K562 (cell line): ENCODE measurements at regions not wholly inside any gene's neighbourhood (a gene's known extent, or its start where the extent isn't known, plus 50 kb on each side); places are given as distances from the start of the nearest gene placed in this dataset.

ENCODE experiments used
- ATAC-seq: fragments of 200-7000 bp; cut with Tn5 transposase; 3 replicates; pipeline ENCODE4 v1.9.1; 2020; ENCODE audit warnings: moderate library complexity
- BruUV-seq: library from RNA; stranded (reverse); fragments of 400-500 nt; replicated peaks from 2 replicates; lab custom pipeline; 2021; lab: Mats Ljungman, UMichigan
- CTCF ChIA-PET: fragments of 300-600 bp; formaldehyde crosslinking; extraction: SDS; loops from one replicate; lab custom pipeline; 2021; ENCODE audit warnings: low intra/inter-chr PET ratio; lab: Yijun Ruan, JAX
- POLR2A ChIA-PET: fragments of 300-600, 350-650 bp; sonication (Branson Sonifier 250); formaldehyde crosslinking; extraction: SDS; loops from one replicate; lab custom pipeline; 2021; ENCODE audit warnings: antibody characterized with exemption, inconsistent platforms; lab: Yijun Ruan, JAX
- DNase-seq, 4 experiments: peaks; one replicate each; pipeline versions ENCODE4 v3.0.0 to v3.0.0-alpha.2; 2011 to 2018; ENCODE audit warnings: low spot score in 3 of 4, mixed read lengths in 3 of 4; ENCODE audit errors: extremely low read depth in 1 of 4
- FAIRE-seq: peaks from 2 replicates; lab custom pipeline; 2011; peaks lifted over from hg19 to GRCh38; lab: Jason Lieb, UNC
- H2AFZ ChIP-seq: 2 replicates; pipeline ENCODE4 v1.6.0; 2011; ENCODE audit warnings: low read depth, low read length, control low read depth, inconsistent platforms
- H3K27ac ChIP-seq: fragments of 200-600 bp; 3 replicates; pipeline ENCODE4 v1.8.0; 2011; ENCODE audit warnings: low read depth, mild to moderate bottlenecking, control low read depth, inconsistent platforms, low read length, moderate library complexity, mixed read lengths; ENCODE audit errors: extremely low read depth
- H3K27me3 ChIP-seq, 2 experiments: fragments of 300-600 bp in 1 of 2; 2 replicates in 1 of 2; 3 replicates in 1 of 2; pipeline versions ENCODE4 v1.6.0 to v1.8.0; 2011; ENCODE audit warnings: inconsistent platforms in 2 of 2, low read length in 2 of 2, mild to moderate bottlenecking in 1 of 2, mixed read lengths in 1 of 2, moderate library complexity in 1 of 2; ENCODE audit not compliant: control insufficient read depth in 2 of 2, insufficient read depth in 2 of 2
- H3K36me3 ChIP-seq: fragments of 300-600 bp; 3 replicates; pipeline ENCODE4 v1.8.0; 2011; ENCODE audit warnings: mild to moderate bottlenecking, low read length, inconsistent platforms; ENCODE audit not compliant: control insufficient read depth, insufficient read depth
- H3K4me1 ChIP-seq, 2 experiments: fragments of 200-600 bp in 1 of 2; replicated peaks in 1 of 2; 2 replicates in 1 of 2; 3 replicates in 1 of 2; pipeline versions ENCODE4 v1.5.1 to v1.8.0; 2011; ENCODE audit warnings: inconsistent platforms in 2 of 2, low read length in 2 of 2, mild to moderate bottlenecking in 1 of 2, mixed read lengths in 1 of 2, moderate library complexity in 1 of 2; ENCODE audit not compliant: control insufficient read depth in 2 of 2, insufficient read depth in 2 of 2
- H3K4me2 ChIP-seq: 2 replicates; pipeline ENCODE4 v1.6.1; 2011; ENCODE audit warnings: low read length, control low read depth, inconsistent platforms, mixed read lengths; ENCODE audit not compliant: insufficient read depth
- H3K4me3 ChIP-seq: fragments of 200-600 bp; sonication (generic), shearing (Covaris generic); 2 replicates; pipeline ENCODE4 v1.5.1; 2016; ENCODE audit warnings: control low read depth, inconsistent platforms
- H3K79me2 ChIP-seq: fragments of 200-600 bp; 3 replicates; pipeline ENCODE4 v1.8.0; 2011; ENCODE audit warnings: low read length, inconsistent platforms; ENCODE audit not compliant: control insufficient read depth, insufficient read depth
- H3K9ac ChIP-seq, 2 experiments: 2 replicates each; pipeline versions ENCODE4 v1.6.0 to v1.6.1; 2011; ENCODE audit warnings: low read depth in 2 of 2, low read length in 2 of 2, control low read depth in 1 of 2, inconsistent platforms in 1 of 2, mild to moderate bottlenecking in 1 of 2, mixed read lengths in 1 of 2; ENCODE audit not compliant: insufficient read depth in 1 of 2
- H3K9me1 ChIP-seq: one replicate; pipeline ENCODE4 v1.6.0; 2011; ENCODE audit warnings: inconsistent platforms, mild to moderate bottlenecking, low read length, moderate library complexity; ENCODE audit not compliant: control insufficient read depth, insufficient read depth
- H3K9me3 ChIP-seq: replicated peaks from 2 replicates; pipeline ENCODE4 v1.5.1; 2011; ENCODE audit warnings: low read depth, low read length, inconsistent platforms; ENCODE audit not compliant: control insufficient read depth, insufficient read depth
- H4K20me1 ChIP-seq: replicated peaks from 2 replicates; pipeline ENCODE4 v1.6.1; 2011; ENCODE audit warnings: low read length, inconsistent platforms, mixed read lengths; ENCODE audit not compliant: control insufficient read depth, insufficient read depth
- ASH1L ChIP-seq: fragments of 450-650 bp; IDR thresholded peaks from 2 replicates; pipeline ENCODE4 v1.6.1; 2018; ENCODE audit warnings: borderline replicate concordance, mild to moderate bottlenecking, low read depth; ENCODE audit not compliant: partially characterized antibody
- CBFA2T3 ChIP-seq: fragments of 450-650 bp; IDR thresholded peaks from 2 replicates; pipeline ENCODE4 v1.6.1; 2017
- EP400 ChIP-seq: fragments of 450-650 bp; IDR thresholded peaks from 2 replicates; pipeline ENCODE4 v1.6.1; 2017; ENCODE audit warnings: antibody characterized with exemption, mild to moderate bottlenecking, moderate library complexity
- ETS2 ChIP-seq: IDR thresholded peaks from 2 replicates; pipeline ENCODE4 v1.6.1; 2016; ENCODE audit warnings: borderline replicate concordance, missing genetic modification characterization, mild to moderate bottlenecking, moderate library complexity, missing compliant biosample characterization; ENCODE audit not compliant: poor library complexity, severe bottlenecking
- EZH2 ChIP-seq: IDR thresholded peaks from 2 replicates; pipeline ENCODE4 v1.6.1; 2012; ENCODE audit warnings: low read depth, mild to moderate bottlenecking, inconsistent platforms, low read length, borderline replicate concordance
- FOSL1 ChIP-seq: fragments of 200-800 bp; sonication (Bioruptor generic); conservative IDR thresholded peaks from 2 replicates; pipeline ENCODE4 v1.6.1; 2016; ENCODE audit warnings: missing genetic modification characterization, missing compliant biosample characterization
- FOXA1 ChIP-seq: fragments of 450-650 bp; IDR thresholded peaks from 2 replicates; pipeline ENCODE4 v1.6.1; 2016; ENCODE audit warnings: mild to moderate bottlenecking, borderline replicate concordance
- KLF10 ChIP-seq: fragments of 250-450 bp; sonication (Bioruptor Pico); IDR thresholded peaks from 2 replicates; pipeline ENCODE4 v1.6.1; 2021; ENCODE audit warnings: matching md5 sums
- SETDB1 ChIP-seq: IDR thresholded peaks from one replicate; pipeline ENCODE4 v1.6.1; 2012; ENCODE audit warnings: low read length, control low read depth, inconsistent platforms
- TAL1 ChIP-seq: fragments of 450-650 bp; IDR thresholded peaks from 2 replicates; pipeline ENCODE4 v1.6.1; 2016; ENCODE audit warnings: mild to moderate bottlenecking
- ZFPM2 ChIP-seq: fragments of 250-450 bp; sonication (Bioruptor Pico); IDR thresholded peaks from 2 replicates; pipeline ENCODE4 v1.5.1; 2022; ENCODE audit warnings: mild to moderate bottlenecking
- ZFX ChIP-seq: sonication (generic); formaldehyde crosslinking; IDR thresholded peaks from 2 replicates; pipeline ENCODE4 v1.8.0; 2022; ENCODE audit warnings: mild to moderate bottlenecking, missing genetic modification reagents, moderate library complexity
- ZNF766 ChIP-seq: fragments of 200-800 bp; sonication (Bioruptor generic); conservative IDR thresholded peaks from 2 replicates; pipeline ENCODE4 v1.6.1; 2016; ENCODE audit warnings: missing genetic modification characterization, missing compliant biosample characterization
- WGBS: fragments of 100-300 bp; shearing (Covaris generic); methylation state at CpG from one replicate; pipeline ENCODE4 v1.1.6; 2016; ENCODE audit warnings: low coverage, mixed read lengths; ENCODE audit not compliant: insufficient coverage; ENCODE audit errors: missing lambda C conversion rate; 5-methylcytosine and 5-hydroxymethylcytosine counted together
- in situ Hi-C: fragments of 300-500 bp; cut with MboI; formaldehyde crosslinking; loops from 4 replicates; pipeline ENCODE4 v1.15.0; 2018; ENCODE audit warnings: inconsistent platforms, mixed read lengths
- intact Hi-C: fragments of 100-400 bp; cut with micrococcal nuclease; formaldehyde crosslinking; loops from 2 replicates; pipeline ENCODE4 v1.14.2; 2022
- TF ChIP-seq, protein P1 (sequence below): fragments of 200-800 bp; sonication (Bioruptor generic); IDR thresholded peaks from 2 replicates; pipeline ENCODE4 v1.6.1; 2017; ENCODE audit warnings: missing genetic modification characterization, missing compliant biosample characterization
- TF ChIP-seq, protein P2 (sequence below): fragments of 450-650 bp; IDR thresholded peaks from 2 replicates; pipeline ENCODE4 v1.6.1; 2016; ENCODE audit warnings: antibody characterized with exemption
- TF ChIP-seq, protein P3 (sequence below): sonication (generic); formaldehyde crosslinking; IDR thresholded peaks from 2 replicates; pipeline ENCODE4 v1.8.1; 2022; ENCODE audit warnings: missing genetic modification reagents
- TF ChIP-seq, protein P4 (sequence below): sonication (generic); formaldehyde crosslinking; IDR thresholded peaks from 2 replicates; pipeline ENCODE4 v1.8.1; 2023; ENCODE audit warnings: mild to moderate bottlenecking, missing genetic modification reagents

DNA sequence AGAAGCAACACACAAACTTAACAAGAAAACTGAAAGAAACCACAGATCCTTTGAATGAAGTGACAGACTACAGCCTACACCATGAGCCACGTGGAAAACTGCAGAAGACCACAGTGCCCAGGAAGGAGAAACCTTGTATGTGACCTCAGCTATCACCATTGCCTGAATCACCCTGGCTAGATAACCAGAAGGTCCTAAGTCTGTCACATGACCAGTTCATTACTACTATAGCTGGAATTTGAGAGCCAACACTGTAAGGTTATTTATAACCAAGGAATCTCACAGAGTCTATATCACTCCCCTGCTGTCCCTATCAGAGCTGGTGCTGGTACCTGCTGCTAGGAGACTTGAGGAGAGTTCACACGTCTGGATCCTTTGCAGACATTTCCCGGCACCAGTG lies 90.3 kb upstream of the FBXL17 start:
- peak; percentile 57 for ATAC-seq
- no peaks in the 10 kb centered on the region for H3K9me1 ChIP-seq
- H3K4me3 ChIP-seq = no peak overlapping the region
- POLR2A ChIA-PET = interaction anchor here (0.7 kb wide), 1 partner anchor 245 kb away, joined by 4 read pairs; no protein-coding TSS in a partner anchor
- no peak overlapping the region for H3K9ac ChIP-seq
- DNase-seq = peak in 1 of 4 experiments; percentile 38
- no peak for FAIRE-seq
- no peak overlapping the region for H3K4me2 ChIP-seq
- no peaks in the 10 kb centered on the region for H3K9me3 ChIP-seq
- H4K20me1 ChIP-seq = no peaks in the 10 kb centered on the region
- no peaks in the 10 kb centered on the region for H3K27me3 ChIP-seq
- no peaks in the 10 kb centered on the region for H3K79me2 ChIP-seq
- 0% methylated on average over 3 of the region's 3 CpGs for WGBS
- intact Hi-C loops = no loop called here
- in situ Hi-C loops = no loop called here
- BruUV-seq = no TSS peak
- CTCF ChIA-PET = no interaction called here
- peak overlapping the region; percentile 56 for H2AFZ ChIP-seq
- H3K36me3 ChIP-seq = no peaks in the 10 kb centered on the region
- H3K4me1 ChIP-seq = no peaks in the 10 kb centered on the region; a peak in 1 of 5 replicates
- H3K27ac ChIP-seq = no peak overlapping the region
- TF ChIP-seq ZFPM2 (CRISPR knock-in tag) = no peak
- TF ChIP-seq FOSL1 (tag) = peak; percentile 33; the same call in 1 of the 2 replicates
- no peak for TF ChIP-seq EZH2
- TF ChIP-seq, protein P1, sequence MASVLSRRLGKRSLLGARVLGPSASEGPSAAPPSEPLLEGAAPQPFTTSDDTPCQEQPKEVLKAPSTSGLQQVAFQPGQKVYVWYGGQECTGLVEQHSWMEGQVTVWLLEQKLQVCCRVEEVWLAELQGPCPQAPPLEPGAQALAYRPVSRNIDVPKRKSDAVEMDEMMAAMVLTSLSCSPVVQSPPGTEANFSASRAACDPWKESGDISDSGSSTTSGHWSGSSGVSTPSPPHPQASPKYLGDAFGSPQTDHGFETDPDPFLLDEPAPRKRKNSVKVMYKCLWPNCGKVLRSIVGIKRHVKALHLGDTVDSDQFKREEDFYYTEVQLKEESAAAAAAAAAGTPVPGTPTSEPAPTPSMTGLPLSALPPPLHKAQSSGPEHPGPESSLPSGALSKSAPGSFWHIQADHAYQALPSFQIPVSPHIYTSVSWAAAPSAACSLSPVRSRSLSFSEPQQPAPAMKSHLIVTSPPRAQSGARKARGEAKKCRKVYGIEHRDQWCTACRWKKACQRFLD (CRISPR knock-in tag) = no peak
- TF ChIP-seq, protein P2, sequence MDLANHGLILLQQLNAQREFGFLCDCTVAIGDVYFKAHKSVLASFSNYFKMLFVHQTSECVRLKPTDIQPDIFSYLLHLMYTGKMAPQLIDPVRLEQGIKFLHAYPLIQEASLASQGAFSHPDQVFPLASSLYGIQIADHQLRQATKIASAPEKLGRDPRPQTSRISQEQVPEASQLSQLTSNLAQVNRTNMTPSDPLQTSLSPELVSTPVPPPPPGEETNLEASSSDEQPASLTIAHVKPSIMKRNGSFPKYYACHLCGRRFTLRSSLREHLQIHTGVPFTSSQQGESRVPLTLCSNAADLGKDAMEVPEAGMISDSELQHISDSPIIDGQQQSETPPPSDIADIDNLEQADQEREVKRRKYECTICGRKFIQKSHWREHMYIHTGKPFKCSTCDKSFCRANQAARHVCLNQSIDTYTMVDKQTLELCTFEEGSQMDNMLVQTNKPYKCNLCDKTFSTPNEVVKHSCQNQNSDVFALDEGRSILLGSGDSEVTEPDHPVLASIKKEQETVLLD = no peak
- no peak for TF ChIP-seq TAL1
- TF ChIP-seq, protein P3, sequence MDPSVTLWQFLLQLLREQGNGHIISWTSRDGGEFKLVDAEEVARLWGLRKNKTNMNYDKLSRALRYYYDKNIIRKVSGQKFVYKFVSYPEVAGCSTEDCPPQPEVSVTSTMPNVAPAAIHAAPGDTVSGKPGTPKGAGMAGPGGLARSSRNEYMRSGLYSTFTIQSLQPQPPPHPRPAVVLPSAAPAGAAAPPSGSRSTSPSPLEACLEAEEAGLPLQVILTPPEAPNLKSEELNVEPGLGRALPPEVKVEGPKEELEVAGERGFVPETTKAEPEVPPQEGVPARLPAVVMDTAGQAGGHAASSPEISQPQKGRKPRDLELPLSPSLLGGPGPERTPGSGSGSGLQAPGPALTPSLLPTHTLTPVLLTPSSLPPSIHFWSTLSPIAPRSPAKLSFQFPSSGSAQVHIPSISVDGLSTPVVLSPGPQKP = no peak
- peak; percentile 46 for TF ChIP-seq CBFA2T3
- TF ChIP-seq, protein P4, sequence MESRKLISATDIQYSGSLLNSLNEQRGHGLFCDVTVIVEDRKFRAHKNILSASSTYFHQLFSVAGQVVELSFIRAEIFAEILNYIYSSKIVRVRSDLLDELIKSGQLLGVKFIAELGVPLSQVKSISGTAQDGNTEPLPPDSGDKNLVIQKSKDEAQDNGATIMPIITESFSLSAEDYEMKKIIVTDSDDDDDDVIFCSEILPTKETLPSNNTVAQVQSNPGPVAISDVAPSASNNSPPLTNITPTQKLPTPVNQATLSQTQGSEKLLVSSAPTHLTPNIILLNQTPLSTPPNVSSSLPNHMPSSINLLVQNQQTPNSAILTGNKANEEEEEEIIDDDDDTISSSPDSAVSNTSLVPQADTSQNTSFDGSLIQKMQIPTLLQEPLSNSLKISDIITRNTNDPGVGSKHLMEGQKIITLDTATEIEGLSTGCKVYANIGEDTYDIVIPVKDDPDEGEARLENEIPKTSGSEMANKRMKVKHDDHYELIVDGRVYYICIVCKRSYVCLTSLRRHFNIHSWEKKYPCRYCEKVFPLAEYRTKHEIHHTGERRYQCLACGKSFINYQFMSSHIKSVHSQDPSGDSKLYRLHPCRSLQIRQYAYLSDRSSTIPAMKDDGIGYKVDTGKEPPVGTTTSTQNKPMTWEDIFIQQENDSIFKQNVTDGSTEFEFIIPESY (CRISPR knock-in tag) = no peak
- no peak for TF ChIP-seq ASH1L
- no peak for TF ChIP-seq KLF10
- TF ChIP-seq EP400 = no peak
- no peak for TF ChIP-seq ZFX (CRISPR knock-in tag)
- TF ChIP-seq ETS2 = no peak
- TF ChIP-seq ZNF766 (CRISPR knock-in tag) = no peak
- TF ChIP-seq SETDB1 = no peak
- no peak for TF ChIP-seq FOXA1
